ENCODE measurements at regions not wholly inside any gene's neighbourhood (a gene's known extent, or its start where the extent isn't known, plus 50 kb on each side); places are given as distances from the start of the nearest gene placed in this dataset.

DNA sequence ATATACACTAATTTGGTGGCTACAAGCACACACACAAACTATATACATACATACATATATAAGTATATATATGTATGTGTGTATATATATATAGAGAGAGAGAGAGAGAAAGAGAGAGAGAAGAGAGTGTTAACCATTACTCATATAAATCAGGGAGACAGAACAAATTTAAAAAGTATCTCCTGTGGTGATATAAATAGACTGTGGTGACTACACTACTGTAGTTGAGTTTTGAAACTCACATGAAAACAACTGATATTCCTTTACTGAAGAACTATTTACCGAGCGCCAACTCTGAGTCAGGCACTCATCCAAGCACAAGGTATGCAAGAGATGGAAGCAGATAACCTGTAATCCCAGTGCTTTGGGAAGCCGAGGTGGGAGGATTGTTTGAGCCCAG, 67.3 kb upstream of the ANO6 start:
- TF ChIP-seq NFRKB (IDR thresholded peaks at IDR 0.05) = no peak
- no peak for TF ChIP-seq FOXK2 (IDR thresholded peaks at IDR 0.05)
- TF ChIP-seq SP1 (IDR thresholded peaks at IDR 0.05) = no peak
- TF ChIP-seq ARNT (IDR thresholded peaks at IDR 0.05) = no peak
- TF ChIP-seq SUZ12 (IDR thresholded peaks at IDR 0.05) = no peak
- TF ChIP-seq FOXM1 (IDR thresholded peaks at IDR 0.05; ENCODE audit: borderline replicate concordance) = no peak
- no peak for TF ChIP-seq L3MBTL2 (conservative IDR thresholded peaks at IDR 0.05)
- no peak for TF ChIP-seq TARDBP (IDR thresholded peaks at IDR 0.05)
- TF ChIP-seq ELF4 (IDR thresholded peaks at IDR 0.05) = no peak
- no peak for TF ChIP-seq BHLHE40 (IDR thresholded peaks at IDR 0.05; ENCODE audit: borderline replicate concordance)
- TF ChIP-seq FOXA1 (IDR thresholded peaks at IDR 0.05) = no peak
- TF ChIP-seq CTBP1 (IDR thresholded peaks at IDR 0.05; ENCODE audit: borderline replicate concordance) = no peak
- TF ChIP-seq ZNF384 (IDR thresholded peaks at IDR 0.05) = no peak
- TF ChIP-seq, protein P1, sequence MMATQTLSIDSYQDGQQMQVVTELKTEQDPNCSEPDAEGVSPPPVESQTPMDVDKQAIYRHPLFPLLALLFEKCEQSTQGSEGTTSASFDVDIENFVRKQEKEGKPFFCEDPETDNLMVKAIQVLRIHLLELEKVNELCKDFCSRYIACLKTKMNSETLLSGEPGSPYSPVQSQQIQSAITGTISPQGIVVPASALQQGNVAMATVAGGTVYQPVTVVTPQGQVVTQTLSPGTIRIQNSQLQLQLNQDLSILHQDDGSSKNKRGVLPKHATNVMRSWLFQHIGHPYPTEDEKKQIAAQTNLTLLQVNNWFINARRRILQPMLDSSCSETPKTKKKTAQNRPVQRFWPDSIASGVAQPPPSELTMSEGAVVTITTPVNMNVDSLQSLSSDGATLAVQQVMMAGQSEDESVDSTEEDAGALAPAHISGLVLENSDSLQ (IDR thresholded peaks at IDR 0.05) = no peak
